NCI-H82 treated with DMSO at 0.1 percent for 48 hours (cell line): ENCODE measurements at regions not wholly inside any gene's neighbourhood (a gene's known extent, or its start where the extent isn't known, plus 50 kb on each side); places are given as distances from the start of the nearest gene placed in this dataset.
"Not testable (repeated sequence)": the region's sequence is repeated elsewhere in the genome, so short reads cannot be mapped to it uniquely, and the experiment has no call there.

Source experiments
- DNase-seq: peaks from one replicate; lab custom pipeline; 2025; ENCODE audit not compliant: unreplicated experiment; lab: John Stamatoyannopoulos, UW

DNA sequence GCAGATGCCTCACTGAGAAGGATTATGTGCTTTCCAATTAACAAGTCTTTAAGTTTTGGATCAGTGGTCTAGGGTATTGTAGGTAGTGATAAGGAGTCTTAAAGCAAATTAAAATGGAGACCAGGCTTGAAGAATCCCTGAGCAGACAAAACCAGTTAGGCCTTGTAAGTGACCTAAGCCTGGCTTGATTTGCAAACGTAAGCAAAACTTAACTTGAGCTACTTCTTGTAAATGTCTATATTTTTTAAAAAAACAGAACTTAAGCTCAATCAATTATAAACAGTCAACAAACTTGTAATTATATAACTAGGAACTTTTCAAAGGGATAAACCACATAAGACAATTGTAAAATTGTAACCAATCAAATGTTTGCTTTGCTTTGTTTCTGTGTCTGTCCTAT is 72.7 kb upstream of the NALF2 start:
- peak; percentile 62 for DNase-seq

DNA sequence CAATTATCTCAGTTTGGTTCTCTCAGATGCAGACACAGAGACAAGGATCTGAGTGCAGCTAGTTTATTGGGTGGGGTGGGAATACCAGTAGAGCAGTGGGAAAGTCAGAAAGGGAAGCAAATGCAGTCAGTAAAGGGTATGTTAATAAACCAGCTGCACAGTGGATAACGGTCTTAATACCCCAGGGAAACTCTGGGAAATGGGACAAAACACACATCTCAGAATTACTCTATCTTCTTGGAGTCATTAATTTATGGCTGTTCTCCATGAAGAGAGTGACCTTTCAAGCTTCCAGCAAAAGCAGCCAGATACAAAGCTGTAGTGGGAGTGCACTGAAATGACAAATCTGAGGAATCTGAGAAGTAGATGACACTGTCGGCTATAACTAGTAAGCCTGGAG is 73.3 kb upstream of the NALF2 start:
- no peak for DNase-seq

DNA sequence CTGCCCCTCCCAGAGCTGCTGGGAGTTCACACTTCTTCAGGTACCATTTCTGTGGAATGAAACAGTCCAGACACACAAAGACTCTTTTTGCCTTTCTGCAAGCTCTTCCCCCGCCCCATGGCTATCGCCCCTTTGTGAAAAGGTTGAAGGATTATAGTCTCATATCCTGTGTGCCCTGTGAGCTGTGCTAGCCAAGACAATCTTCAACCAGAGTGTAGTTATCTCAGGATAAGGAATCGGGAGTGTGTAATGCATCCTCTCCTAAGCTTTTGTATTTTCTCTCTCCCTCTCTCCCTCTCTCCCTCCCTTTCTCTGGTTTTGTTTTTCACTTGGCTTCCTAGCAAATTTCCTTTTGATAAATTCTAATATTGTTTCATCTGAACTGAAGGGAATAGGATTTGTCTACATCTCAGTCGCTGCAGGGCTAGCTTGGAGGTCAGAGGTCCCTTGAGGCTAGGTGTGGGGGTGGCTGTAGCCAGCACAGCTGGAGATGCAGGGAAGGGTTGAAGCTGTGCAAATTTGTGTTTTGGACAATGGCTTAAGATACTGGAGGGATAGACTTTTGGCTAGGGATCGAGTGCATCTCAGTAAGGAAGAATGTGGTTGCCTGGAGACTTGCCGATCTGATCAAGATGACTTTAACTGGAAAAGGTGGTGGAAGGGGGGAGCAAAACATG is 74.6 kb upstream of the NALF2 start:
- no peak for DNase-seq

DNA sequence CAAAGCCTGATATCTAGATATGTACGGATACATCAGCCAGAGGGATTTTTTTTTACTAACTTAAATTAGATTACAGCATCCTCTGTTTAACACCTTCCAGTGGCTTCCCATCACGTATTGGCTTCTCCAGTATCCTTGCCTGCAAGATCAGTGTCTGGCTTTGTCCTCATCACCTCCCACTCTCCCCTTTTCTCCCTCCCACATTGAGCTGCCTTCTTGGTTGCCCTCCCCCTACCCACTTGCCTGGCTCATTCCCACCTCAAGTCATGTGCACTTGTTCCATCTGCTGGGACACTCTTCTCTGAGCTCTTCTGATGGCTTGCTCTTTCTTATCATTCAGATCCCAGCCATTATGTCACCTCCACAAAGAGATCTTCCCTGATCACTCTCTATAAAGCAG is 75.9 kb upstream of the NALF2 start:
- no peak for DNase-seq

DNA sequence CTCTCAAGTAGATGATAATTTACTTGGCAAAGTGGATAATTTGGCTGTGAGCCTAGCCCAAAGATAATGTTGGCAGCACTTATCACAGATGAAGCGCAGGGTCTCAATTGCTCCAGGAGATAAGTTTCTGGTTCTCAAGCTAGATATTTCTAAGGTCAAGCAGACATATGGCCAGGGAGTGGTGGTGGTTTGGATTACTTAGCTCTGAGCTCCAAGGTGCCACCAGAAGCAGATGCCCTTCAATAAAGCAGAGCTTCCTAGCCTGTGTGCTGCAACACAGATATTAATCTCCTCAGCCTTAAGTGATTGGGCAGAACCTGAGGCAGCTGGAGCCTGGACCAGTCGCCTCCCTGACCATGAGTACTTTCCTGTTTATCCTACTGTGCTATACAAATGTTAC is 79.2 kb upstream of the NALF2 start:
- DNase-seq: peak; percentile 38

- peak; percentile 28 for DNase-seq
Observed at GRCh38 chrX:69424161-69424560, 80.0 kb upstream of the NALF2 start.

DNA sequence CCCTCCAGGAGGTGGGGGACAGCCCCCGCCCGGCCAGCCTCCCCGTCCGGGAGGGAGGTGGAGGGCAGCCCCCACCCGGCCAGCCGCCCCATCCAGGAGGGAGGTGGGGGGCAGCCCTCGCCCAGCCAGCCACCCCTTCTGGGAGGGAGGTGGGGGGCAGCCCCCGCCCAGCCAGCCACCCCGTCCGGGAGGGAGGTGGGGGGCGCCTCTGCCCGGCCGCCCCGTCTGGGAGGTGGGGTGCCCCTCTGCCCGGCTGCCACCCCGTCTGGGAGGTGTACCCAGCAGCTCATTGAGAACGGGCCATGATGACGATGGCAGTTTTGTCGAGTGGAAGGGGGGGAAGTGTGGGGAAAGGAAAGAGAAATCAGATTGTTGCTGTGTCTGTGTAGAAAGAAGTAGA is 81.9 kb upstream of the NALF2 start:
- not testable (repeated sequence) for DNase-seq

DNA sequence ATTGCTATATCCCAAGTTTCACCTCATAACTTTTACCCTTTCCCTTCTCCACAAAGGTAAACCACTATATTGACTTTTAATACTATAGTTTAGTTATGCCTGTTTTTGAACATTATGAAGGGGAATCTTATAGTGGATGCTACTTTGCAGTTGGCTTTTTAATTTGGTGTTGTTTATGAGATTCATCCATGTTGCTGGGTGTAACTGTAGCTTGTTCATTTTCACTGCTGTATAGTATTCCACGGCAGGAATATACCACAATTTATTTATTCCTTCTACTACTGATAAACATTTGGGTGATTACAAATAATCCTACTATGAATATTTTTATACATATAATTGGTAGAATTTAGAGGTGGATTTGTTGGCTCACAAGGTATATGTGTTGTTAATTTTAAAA is 88.4 kb upstream of the NALF2 start:
- no peak for DNase-seq

DNA sequence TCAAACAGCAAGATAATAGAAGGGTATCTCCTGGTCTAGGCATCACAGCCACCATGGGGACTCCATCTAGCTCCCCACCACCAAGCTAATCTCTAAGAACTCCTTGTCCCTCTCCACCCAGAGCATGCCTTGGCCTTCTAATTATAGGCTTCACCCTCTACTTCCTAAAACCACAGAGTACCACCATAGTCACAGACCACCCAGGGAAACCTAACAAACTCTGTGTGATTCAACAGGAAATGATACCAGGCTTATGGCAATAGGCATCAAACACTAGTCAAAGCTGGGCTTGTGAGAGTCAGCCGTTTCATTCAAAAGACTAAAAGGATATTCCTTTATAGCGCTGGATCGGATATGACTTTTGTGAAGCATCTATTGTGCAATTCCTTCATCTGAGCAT is 91.5 kb upstream of the NALF2 start:
- DNase-seq: no peak

DNA sequence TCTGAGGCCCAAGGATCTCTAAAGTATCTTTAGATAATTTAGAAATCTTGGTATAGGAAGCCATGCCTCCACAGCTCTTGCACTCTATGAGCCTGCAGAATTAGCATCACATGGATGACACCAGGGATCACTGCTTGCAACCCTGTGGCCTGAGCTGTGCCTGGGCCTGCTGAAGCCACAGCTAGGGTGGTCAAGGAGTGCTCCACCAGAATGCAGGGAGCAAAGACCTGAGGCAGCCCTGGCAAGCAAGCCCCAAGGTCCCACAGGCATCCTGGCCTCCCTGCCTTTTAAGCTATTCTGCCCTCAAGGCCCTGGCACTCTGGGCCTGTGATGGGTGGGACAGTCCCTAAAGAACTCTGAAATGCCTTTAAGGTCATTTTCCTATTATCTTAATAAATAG is 105.2 kb upstream of the NALF2 start:
- DNase-seq: no peak

DNA sequence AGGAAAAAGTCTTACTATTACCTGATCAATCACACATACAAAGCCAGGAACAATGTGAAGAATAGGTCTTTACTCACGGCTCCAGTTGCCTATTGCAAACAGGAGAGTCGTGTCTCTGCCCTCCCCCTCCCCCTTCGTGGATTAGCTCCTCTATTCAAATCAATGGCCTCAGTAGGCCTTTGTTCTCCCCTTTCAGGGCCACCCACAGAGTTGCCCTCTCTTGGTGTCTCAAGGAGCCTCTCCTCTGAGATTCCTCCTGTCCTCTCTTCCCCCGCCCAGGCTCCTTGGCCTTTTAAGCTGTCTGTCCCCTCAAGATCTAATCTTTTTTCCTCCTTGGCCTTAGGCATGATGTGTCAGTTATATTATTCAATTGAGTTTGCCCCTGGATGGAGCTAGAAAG is 107.2 kb upstream of the NALF2 start:
- no peak for DNase-seq

DNA sequence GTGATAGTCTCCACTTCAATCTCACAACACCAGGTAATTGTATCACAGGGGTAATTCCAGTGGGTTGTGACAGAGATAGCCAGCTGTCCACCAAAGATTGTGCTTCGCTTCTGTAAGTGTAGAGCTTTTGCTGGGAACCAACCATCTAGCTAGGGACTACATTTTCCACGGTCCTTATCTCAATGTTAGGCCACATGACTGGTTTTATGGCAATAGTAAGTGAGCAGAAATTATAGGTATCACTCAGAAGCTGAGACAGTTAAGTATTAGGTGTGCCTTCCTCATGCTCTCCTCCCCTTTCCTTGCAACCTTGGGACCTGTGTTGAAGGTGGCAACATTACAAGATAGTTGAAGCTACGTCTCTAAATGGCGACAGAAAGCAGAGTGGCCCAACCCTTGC is 108.8 kb upstream of the NALF2 start:
- no peak for DNase-seq

GRCh38 chrX:69389101-69389501 is 115.0 kb upstream of the NALF2 start:
- no peak for DNase-seq

DNA sequence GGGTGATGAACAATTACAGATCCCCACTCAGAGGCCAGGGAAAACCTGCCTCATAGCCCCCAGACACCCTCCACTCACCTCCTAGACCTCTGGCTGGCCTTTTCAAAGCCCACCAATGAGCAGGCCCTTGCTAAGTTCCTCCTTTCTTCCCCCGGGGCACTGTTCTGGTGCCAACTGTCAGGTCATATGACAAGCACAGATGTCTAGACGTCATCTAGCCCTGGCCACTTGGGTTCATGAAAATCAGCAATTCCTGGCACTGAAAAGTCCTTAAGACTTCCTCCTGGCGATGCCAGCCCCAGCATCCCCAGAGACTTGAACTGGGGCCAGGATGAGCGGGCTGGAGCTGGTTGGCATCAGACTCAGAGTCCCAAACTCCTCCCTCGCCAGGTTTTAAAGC is 115.6 kb upstream of the NALF2 start:
- no peak for DNase-seq

GRCh38 chrX:69387567-69388487 is 116.3 kb upstream of the NALF2 start:
- DNase-seq: peak; percentile 70

DNA sequence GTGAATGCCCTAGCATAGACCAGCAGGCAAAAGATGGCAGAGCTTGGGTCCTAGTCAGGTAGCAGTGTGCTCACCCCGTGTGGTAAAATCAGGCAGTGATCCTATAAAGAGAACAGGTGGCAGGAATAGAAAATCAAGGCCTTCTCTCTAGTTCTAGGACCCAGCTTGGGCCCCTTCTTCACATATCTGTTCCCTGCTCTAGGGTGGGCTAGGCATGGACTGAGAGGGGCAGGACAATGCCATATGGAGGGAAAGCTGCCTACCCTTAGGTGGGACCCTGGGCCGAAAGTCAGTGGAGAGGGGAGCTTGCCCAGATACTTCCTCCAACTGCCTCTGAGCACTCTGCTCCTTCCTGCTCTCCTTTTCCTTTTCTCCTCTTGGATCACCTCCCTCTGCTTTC is 117.4 kb upstream of the NALF2 start:
- no peak for DNase-seq

DNA sequence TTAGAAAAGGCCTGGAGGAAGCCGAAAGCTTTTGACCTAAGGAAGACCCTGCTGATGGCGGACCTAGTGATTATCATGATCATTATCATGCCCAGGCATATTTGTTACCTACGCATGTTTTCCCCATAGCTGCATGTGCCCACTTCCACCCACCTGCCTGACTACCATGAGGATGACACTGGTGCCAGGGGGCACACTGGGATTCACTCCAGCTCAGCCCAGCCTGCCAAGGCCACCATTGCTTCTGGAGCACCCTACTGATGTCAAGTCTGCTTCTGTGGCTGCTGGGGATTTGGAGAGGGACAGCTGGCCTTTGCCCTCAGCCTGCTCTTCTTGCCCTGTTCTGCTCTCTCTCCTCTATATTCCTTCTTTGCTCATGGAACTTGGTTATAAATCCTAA is 124.7 kb upstream of the NALF2 start:
- DNase-seq: no peak

GRCh38 chrX:69374569-69374968 is 129.6 kb upstream of the NALF2 start:
- DNase-seq: no peak

- no peak for DNase-seq
Observed at GRCh38 chrX:69372435-69372834, 131.7 kb upstream of the NALF2 start.

GRCh38 chrX:69371159-69371558 is 133.0 kb upstream of the NALF2 start:
- no peak for DNase-seq

- no peak for DNase-seq
Observed at GRCh38 chrX:69369999-69370398, 134.1 kb upstream of the NALF2 start.

- DNase-seq: no peak
Observed at GRCh38 chrX:69366183-69366582, 137.9 kb upstream of the NALF2 start.

GRCh38 chrX:69365755-69366154 is 138.4 kb upstream of the NALF2 start:
- no peak for DNase-seq
